GM19438 (cell line): ENCODE measurements at regions not wholly inside any gene's neighbourhood (a gene's known extent, or its start where the extent isn't known, plus 50 kb on each side); places are given as distances from the start of the nearest gene placed in this dataset.
"Not testable (repeated sequence)": the region's sequence is repeated elsewhere in the genome, so short reads cannot be mapped to it uniquely, and the experiment has no call there.

Source experiments
- ATAC-seq: cut with Tn5 transposase; IDR thresholded peaks from one replicate; pipeline ENCODE4 v1.9.1; 2021; ENCODE audit warnings: low read depth; ENCODE audit not compliant: unreplicated experiment

DNA sequence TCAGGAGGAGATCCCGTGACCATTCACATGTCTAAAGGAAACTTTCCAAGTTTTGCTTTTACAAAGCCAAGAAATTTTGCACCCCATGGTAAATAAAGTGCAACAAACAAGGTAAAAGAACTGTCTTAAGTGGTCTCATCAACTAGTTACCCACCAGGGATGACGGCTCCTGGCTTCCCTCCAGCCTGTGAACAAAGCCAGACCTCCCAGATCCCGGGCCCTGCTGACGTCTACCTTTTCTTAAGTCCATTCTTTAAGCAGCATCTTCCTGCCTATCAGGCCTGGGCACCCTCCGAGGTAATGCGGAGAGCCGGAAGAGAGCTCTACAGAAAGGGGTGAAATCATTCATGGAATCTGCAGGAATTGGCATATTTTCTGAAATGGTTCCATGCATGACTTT lies 58.0 kb upstream of the DAAM1 start:
- no peak for ATAC-seq

DNA sequence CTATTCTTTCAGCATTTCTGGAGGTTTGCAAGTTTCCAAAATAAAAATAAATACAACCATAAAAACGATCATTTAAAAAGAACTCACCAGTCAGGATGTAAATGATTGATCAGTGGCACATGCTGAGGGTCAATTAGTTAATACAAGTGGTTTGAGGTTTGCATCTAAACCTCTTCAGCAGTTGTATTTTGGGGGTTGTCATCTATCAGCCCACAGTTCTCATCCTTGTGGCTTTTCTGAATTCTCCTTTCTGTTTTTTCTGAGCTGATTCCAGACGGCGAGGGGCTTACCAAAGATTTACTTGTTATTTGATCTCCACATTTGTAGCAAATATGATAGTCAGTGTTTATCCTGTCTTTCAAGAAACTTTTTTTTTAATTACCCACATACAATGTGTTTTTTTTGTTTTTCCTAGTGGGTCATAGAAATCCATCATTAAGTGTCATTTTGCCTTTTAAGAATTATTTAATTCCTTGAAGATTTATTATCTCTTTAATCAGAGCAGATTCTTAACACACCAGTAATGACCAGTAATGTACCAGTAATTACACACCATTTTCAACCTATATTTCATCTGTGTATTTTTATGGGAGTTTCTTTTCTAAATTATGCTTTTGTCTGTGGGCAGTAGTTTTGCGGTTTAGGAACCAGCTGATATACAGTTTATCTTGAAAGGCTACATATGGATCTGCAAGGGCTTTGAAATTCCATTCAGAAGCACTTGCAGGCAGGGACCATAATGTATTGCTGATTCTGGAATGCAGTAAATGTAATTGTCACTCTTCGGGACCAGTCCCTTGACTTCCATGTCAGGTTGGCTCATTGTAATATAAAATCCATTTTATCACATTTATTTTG lies 56.3 kb upstream of the DAAM1 start:
- ATAC-seq: no peak

DNA sequence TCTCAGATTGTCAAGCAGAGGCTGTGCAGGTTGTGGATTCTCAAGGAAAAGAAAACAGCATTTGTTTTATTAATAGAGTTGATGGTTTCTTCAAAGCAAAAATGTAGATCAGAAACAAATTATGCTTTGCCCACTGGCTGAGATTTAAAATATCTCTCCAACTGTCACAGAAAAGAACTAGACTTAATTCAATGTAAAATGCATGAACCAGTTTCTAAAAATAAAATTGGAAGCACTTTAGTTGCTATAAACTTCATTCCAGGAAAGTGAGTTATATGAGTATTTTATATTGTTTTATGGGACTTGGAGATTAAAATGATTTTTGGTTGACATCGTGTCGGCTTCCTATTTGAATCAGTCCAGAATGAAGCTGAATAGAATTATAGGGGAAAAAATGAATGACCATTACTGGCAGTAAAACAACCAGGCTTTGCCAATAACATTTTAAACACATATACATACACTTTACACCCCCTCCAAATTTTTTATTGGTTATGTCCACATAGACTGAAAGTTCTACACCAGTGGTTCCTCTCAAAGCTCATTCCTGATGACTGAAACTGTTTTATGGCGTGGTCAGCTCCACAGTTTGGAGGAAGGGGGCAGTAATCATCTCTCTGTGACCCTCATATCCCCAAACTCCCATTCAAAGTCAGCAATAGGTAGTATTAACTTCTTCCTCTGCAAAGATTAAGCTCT lies 55.5 kb upstream of the DAAM1 start:
- no peak for ATAC-seq

DNA sequence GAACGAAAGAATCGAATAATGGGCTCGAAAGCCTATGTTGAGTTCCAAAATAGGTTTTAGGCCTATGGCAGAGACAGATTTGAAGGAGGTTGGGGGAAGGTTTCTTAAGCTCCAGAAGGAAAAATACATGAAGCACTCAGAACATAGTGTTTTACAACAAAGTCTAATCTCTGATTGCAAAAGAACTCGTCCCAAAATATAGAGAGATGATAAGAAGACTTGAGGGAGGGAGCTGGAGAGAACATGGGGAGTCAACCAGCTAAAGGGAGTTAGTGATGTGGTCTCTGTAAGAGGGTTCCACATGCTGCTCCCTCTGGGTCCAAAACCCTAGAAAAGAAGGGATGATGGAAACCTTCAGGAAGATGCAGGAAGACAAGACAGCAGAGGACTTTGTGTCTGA lies 54.8 kb upstream of the DAAM1 start:
- ATAC-seq: no peak

DNA sequence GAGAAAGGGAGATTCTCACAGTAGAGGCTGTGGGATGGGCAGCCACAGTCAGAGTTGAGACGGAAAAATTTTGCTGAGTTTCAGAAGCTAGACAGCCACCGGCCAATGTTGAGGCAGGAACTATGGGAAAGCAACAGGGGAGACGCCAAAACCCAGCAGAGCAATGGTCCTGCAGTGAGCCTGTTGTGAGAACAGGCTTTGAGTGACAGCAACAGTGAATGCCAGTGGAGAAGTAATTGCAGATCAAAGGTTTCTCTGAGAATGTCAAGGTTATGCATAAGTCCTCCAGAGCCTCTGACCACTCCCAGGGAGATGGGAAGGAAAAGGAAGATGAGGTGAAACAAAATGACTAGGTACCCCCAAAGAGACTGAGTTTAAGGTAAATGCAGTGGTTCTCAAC lies 54.2 kb upstream of the DAAM1 start:
- no peak for ATAC-seq

DNA sequence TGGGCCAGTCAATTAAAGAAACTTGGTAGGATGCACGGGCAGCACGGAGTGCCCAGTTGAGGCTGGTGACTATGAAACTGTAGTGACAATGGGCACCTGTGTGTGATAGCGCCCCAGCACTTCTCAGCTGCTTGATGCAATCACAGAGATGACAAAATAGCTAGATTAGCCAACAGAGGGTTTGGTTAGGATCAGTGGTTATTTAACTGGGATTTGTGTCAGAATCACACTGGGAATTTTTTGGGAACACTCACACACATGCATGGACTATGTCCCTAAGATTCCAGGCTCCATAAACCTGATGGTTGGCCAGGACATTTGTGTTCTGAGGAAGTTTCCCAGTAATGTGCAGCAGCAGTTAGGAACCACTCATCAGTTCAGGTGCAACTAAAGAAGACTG lies 51.2 kb upstream of the DAAM1 start:
- no peak for ATAC-seq

DNA sequence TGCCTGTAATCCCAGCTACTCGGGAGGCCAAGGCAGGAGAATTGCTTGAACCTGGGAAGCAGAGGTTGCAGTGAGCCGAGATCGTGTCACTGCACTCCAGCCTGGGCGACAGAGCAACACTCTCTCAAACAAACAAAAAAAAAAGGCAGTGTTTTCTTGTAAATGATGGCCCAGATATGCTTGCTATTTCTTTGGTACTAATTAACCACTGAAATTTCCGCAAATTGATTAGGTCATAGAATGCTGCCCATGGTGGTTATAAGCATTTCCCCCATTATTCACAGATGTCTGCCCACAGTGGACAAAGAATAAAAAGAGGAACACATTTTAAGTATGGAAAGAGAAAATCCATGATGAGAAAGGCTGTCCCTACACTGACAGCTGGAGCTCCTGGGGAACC lies 49.9 kb upstream of the DAAM1 start:
- ATAC-seq: not testable (repeated sequence)
